ENCODE measurements at regions not wholly inside any gene's neighbourhood (a gene's known extent, or its start where the extent isn't known, plus 50 kb on each side); places are given as distances from the start of the nearest gene placed in this dataset.
"Not testable (repeated sequence)": the region's sequence is repeated elsewhere in the genome, so short reads cannot be mapped to it uniquely, and the experiment has no call there.

DNA sequence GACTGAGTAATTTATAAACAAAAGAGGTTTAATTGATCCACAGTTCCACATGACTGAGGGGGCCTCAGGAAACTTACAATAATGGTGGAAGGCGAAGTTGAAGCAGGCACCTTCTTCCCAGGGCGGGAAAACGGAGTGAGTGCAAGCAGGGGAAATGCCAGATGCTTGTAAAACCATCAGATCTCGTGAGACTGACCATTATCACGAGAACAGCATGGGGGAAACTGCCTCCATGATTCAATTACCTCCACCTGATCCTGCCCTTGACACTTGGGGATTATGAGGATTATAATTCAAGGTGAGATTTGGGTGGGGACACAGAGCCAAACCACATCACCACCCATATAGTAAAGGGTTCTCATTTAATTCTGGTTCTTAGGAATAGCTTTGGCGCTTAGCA, 219.5 kb upstream of the ATP5MC3 start:
- no peak for DNase-seq

DNA sequence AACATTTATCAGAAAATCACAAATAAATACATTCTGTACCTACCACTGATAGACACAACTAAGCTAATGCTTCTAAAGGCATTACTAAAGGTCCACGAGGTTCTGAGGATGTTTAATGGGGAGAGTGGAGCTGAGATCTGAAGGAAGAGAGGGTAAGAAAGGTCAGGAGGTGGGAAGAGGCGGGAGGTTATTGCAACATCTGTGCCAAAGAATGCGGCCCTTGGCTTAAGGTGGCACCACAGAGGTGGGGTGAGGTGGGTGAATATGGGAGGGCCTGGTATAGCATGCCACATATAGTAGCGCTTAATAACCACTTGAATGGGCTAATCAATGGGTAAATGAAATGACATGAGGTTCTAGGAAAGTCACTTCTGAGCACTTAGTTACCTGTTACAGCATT, 217.8 kb upstream of the ATP5MC3 start:
- no peak for DNase-seq

DNA sequence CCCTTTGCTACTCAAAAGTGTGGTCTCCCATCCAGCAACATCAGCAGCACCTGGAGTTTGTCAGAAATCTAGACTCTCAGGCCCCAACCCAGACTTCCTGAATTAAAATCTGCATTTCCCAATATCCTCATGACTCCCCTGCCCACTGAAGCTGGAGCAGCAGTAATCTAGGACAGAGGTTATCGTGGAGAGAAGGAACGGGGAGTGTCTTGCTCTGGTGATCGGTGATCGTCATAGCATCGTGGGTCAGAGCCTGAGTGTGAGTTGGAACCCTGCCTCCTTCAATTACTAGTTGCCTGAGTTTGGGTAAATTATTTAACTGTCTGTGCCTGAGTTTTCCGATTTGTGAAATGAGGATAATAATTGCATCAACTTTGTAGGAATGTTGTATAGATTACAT, 217.3 kb upstream of the ATP5MC3 start:
- no peak for DNase-seq

DNA sequence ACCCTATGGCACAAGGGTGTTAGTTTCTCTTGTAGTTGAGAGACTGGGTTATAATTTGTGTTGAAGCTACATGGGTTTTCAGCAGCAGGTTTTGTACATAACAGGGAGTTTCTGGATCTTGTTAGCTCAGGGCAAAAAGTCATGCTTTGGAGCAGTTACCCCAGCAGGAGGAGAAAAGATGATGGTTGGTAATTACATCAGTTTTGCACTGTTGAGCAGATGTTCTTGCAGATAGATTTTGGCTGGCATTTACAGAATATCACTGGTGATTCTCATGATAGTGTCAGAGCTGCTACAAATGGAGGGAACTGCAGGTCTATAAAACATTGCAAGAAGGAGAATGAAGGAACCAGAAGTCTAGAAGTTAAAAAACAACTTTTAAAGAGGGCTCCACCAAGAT, 215.2 kb upstream of the ATP5MC3 start:
- no peak for DNase-seq

DNA sequence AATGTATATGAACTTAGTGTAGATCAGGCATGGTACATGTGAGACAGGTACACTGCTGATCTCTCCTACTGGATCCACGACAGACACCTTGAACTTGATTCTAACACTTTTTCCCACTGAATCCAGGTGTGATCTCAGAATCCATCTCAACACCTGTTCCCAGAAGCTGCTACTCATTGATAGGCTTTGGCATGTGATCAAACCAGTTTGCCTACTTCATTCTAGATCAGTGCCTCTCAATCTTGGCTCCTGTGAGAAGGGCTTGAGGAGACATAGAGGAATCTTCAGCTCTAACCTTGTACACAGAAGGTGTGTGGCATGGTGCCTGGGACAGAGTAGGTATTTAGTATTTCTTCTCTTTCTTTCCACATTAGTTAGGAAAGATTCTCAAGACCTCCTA, 212.3 kb upstream of the ATP5MC3 start:
- DNase-seq, result no peak

DNA sequence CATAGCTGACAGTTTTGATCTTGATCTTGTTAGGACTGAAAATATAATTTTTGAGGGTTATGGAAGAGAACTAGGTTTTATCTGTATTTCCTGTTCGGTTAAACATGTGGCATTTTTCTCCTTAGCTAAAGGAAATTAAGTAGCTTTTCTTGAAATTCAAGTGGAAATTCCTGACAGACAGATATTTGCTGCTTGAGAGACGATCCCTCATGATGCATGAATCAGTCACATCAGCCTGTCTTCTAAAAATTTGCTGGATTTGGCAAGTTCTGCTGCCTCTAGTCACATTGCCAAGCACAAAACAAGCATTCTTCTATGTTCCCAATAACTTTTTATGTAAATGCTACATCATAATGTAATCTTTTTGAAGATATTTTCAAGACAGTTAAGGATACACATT, 201.8 kb upstream of the ATP5MC3 start:
- DNase-seq, result no peak

DNA sequence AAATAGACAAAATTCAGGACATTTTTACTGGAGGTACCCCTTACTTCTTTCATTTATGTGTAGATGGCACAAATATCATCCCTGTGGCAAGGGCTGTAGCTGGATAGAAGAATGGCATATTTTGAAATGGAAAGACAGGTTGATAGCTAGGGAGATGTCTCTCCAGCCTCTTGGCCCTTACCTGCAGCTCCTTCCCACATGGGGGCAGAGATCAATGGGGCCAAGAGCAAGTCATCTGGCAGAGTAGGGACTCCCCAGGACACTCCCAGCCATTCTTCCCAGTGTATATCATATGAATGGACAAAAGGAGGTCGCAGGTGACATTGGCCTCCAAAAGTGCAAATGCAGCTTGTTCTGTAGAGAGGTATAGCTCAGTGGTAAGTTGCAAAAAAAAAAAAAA, 192.2 kb upstream of the ATP5MC3 start:
- DNase-seq, result no peak

DNA sequence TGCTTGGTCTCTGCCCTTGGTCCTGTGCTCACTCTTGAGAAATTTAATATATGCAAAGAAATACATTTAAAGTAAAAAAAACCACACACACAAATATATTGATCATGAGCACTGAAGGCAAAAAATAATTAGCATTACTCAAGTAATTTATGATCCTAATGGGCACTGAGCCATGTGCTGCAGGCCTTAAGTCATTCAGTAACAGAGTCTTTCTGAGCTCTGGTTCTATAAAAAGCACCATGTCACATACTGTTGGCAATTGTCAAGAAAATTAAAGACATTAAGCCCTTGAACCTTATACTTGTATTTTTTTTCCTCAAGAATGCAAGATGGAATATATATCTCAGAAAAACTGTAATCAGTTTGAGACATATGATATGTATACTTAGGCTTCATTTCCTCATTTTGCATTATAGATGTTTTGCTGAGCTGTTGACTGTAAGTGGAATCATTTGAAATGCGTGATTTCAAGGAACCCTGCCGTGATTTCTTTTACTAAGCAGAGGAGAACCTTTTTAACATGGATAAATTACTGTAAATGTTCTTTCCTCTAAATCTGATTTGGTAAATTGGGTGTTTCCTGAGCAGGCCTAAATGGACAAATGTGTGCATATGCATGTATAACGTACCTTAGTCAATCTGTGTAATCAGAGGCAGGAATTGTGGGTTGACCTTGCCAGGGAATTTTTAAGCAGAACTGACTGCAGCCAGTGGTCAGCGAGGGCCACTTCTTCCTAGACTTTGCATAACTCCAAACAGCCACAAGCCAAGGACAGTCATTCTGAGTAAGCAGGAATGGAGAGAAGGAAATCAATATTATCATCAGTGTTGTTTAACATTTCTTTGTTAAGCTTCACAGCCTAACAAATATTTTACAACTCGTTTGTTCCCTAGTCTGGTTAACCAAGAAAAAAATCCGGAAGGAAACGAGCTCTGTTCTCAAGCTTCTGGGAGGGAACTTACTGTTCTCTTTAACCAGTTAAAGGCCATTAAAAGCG, 191.5 kb upstream of the ATP5MC3 start:
- no peak for DNase-seq

DNA sequence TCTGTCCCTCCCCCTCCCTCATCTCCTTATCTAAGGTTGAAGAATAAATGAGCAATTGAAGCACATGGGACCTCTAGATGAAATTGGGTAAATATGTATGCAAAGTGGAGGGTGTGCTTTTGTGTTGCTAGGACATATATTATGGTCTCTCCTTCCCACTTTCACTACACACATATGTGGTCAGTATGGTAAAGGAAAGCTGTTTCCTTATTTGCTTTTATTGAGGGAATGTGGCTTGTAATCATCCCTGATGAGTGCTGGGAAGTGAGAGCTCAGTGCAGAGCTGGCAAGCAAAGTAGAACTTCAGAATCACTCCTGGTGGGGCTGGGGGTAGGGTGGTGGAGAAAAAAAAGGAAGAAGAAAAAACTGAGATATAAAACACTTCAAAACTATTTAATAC, 189.9 kb upstream of the ATP5MC3 start:
- DNase-seq, result no peak

DNA sequence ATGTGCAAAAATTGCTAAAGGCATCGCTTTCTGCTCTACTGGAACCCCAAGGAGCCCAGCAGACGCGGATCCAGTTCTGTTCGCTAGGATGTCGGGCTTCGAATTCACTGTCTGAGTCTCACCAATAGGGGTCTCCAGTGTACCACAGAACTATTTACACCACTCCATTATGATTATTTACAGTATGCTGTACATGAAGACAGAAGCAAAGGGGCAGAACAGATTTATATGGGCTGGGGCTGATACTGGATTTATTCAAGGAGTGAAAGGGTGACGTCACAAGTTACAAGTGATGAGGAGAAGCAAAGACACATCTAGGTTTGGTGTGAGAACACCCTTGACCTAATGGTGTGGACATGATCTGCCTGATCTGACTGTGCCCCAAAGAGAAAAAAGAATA, 185.3 kb upstream of the ATP5MC3 start:
- DNase-seq, result no peak

DNA sequence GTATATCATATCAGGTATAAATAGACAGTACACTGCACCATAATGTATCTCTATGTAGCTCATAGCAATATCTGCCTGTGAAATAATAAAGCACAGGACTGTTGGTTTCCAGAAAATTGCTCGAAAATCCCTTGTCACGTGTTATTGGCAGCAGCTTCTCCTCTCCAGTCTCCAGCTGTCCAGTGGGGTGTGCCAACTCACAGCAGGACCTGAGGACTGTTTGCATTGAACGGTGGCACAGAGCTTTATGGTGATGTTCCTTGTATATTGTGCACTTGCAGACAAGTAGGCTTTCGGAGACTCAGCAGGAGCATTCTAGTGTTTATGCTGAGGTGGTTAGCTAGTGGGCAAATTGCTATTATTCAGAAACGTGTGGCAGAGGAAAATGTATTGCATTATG, 182.2 kb upstream of the ATP5MC3 start:
- DNase-seq, result peak; percentile 23

DNA sequence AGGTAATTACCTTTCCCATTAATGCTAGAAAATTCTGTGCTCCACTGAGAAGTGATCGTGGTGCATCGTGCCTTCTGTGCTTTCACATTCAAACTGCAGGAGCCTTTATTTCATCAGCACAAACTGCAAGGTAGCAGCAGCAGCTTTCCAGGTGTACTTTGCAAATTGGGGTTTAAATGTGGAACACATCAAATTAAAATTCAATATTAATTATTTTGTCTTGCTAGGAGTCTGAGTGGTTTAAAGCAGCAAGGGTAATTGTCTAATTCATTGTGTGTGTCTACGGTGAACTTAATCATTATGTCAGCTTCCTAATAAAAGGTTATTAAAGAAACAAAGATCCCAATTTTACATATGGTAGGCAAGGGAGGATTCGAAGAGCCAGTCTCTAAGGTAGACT, 180.8 kb upstream of the ATP5MC3 start:
- no peak for DNase-seq

DNA sequence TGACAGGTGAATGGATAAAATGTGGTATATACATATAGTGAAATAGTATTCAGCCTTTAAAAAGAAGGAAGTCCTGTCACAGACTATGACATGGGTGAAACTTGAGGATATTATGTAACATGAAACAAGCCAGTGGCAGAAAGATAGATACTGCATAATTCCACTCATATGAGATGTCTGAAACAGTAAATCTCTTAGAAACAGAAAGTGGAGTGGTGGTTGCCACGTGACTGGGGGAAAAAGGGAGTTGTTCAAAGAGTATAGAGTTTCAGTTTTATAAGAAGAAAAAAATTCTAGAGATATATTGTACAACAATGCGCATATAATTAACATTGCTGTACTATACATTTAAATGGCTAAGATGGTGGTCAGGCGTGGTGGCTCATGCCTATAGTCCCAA, 178.2 kb upstream of the ATP5MC3 start:
- DNase-seq, result no peak

DNA sequence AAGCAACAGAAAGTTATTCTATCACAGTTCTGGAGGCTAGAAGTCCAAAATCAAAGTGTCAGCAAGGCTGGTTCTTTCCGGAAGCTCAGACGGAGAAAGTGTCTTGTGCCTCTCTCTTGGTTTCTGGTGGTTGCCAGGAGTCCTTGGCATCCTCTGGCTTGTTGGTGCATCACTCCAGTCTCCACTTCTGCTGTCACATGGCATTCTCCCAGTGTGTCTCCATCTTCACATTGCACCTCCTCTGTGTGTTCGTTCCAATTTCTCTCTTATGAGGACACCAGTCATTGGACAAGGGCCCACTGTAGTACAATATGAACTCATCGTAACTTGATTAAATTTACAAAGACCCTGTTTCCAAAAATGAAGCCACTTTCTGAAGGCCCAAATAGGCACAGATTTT, 175.4 kb upstream of the ATP5MC3 start:
- DNase-seq, result no peak

DNA sequence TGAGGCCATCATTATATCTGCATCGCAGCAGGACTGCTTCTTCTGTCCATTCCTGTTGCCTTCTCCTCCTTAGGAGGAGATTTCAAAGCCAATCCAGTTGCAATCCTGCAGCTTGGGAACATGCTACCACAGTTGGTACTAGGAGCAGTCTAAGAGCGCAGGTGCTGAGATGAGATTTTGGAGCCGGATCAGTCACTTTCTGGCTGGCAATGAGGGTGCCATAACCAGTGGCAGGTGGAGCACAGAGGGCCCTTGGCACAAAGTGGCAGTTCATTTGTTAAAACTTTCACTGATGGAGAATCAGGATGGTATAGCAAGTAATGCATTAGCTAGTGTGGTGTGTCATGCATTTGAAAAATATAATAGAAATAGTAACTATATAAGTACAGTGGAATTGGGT, 173.7 kb upstream of the ATP5MC3 start:
- no peak for DNase-seq

DNA sequence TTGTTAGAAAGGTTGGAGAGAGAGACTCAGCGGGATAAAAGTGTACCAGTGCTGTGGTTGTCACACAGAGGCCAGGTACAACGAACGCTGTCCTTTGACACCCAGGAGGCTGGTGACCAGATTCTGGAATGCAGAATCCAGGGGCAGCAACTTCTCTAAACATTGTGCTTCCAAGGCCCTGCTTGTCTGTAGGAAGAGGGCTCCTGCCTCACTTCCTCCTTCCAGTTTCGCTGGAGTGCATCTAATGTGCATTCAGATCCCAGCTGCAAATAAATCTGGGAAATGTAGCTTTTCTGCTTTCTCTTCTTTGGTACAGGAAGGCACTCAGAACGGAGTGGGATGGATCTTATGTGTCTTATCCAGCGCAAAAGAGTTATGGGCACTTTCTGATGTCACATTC, 171.8 kb upstream of the ATP5MC3 start:
- no peak for DNase-seq

DNA sequence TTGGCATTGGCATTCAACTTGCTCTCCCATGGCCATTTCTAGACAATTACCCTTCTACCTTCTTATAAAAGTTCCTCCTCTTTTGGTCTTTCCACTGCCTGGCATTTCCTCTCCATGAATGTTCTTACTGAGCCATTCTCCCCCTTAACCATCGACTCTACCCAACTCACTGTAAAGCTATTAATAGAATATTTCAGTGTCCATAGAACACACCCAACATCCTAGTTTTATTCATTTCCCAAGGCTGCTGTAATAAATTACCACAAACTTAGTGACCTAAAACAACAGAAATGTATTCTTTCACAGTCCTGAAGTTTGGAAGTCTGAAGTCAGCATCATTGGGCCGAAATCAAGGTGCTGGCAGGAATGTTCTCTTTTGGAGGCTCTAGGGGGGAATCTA, 170.0 kb upstream of the ATP5MC3 start:
- no peak for DNase-seq

DNA sequence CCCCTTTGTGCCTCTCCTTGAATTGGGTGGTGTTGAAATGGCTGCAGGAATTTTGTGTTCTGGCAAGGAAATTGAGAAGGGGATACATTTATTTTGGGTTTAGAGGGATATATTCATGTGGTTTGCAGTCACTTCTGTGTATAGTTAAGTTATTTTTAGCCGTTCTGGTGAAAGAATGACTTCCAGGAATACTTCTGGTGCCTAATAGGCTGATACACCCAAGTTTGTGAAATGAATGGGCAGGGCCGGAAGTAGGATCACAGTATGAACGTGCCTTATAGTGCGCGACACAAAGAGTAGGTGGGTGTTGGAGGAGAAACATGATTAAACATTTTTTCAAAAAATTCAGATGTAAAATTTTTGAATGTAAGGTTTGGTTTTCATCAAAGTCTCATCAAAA, 168.6 kb upstream of the ATP5MC3 start:
- DNase-seq, result no peak

DNA sequence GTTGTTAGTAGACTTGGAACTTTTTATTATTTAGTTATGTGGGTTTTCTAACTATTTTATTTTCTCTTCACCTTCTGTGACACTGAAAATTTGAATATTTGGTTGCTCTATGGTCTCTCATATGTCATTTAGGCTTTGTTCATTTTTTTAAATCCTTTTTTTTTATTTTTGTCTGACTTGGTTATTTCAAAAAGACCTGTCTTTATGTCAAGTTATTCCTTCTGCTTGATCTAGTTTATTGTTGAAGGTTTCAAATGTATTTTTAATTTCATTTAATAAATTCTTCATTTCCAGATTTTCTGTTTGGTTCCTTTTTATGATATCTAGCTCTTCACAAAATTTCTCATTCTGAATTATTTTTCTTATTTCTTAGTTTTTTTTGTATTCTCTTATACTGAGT, 160.6 kb upstream of the ATP5MC3 start:
- no peak for DNase-seq

DNA sequence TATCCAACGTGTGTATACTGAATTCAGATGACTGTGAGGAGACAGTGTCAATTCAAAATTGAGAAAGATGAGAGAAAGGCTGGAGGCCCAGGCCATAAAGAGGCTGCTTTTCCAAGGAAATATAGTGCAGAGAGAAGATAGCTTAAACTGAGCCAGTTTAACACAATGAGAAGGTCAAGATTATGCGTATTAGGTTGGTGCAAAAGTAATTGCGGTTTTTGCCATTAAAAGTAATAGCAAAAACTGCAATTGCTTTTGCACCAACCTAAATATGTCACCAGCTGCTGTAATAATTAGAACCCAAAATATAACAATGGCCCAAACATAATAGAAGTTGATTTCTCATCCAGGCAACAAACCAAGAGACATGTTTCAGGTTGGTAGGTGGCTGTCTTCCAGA, 148.7 kb upstream of the ATP5MC3 start:
- DNase-seq, result no peak

DNA sequence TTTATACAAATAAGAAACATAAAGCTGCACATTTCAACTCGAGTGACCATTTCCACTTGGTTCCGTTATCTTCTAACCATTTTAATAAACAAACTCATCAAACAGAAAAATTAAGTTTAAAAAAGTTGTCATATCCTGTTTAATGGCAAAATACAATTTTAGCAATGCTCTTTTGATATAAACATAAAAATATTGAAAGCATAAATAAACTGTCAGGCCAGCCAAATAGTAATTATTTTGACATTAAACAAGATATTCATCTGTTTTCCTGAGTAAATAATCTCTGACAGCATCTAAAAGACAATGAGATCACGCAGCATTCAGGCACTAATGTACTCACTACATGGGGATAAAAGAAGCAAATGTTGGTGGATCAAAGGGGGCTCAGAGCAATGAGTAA, 145.3 kb upstream of the ATP5MC3 start:
- no peak for DNase-seq

DNA sequence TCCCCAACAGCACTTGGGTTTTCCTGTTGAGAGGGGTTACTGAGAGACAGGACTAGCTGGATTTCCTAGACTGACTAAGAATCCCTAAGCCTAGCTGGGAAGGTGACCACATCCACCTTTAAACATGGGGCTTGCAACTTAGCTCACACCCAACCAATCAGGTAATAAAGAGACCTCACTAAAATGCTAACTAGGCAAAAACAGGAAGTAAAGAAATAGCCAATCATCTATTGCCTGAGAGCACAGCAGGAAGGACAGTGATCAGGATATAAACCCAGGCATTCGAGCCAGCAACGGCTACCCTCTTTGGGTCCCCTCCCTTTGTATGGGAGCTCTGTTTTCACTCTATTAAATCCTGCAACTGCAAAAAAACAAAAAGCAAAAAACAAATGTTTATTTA, 144.7 kb upstream of the ATP5MC3 start:
- not testable (repeated sequence) for DNase-seq

DNA sequence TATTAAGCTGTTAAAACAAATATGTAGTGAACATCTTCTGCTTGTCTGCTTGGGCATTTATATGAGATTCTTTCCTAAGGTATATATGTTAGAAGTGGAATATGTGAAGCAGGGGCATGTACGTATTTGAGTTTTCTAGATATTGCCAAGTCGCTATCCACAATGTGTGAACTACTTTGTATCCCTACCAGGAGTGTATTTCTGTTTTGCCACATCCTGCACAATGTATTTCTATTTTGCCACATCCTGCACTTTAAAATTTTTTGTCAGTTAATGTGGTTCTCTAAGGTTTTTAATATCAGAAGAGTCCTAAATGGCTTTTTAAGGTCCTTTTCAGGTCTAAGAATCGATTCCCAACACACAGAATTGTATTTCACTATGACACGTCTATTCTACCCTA, 141.7 kb upstream of the ATP5MC3 start:
- no peak for DNase-seq

DNA sequence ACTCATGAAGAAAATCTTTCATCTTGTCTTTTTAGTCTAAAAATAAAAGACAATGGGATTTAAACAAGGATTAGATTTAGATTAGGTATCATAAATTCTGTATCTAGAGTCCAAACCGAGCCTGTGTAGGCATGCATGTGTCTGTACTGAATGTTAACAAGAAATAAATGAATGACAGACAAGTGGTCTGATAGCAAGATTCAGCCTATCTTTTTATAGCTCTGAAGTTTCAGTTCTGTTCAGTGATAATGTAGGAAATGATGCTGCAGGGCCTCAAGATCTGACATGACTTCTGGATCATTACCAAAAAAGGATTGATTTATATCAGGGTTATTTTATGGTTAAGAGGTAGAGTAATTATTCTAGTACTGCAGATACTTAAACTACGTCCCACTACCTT, 137.0 kb upstream of the ATP5MC3 start:
- no peak for DNase-seq

DNA sequence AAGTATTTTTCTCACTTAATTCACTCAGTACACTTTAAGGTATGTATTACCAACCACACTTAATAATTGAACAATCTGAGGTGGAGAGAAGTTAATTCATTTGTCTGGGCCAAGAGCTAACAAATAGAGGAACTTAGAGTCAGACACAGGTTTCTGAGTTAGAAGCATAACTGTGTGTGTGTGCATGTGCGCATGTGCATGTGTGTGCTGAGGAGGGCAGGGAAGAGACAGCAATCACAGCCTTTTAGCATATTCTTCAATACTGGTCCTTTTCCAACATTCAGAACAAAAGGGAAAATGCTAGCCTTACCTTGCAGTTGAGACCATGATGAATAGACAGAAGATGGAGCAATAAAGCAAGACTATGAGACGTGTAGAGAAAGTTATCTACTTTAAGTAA, 136.2 kb upstream of the ATP5MC3 start:
- DNase-seq, result no peak
